H1 (cell line): ENCODE measurements at regions not wholly inside any gene's neighbourhood (a gene's known extent, or its start where the extent isn't known, plus 50 kb on each side); places are given as distances from the start of the nearest gene placed in this dataset.

ENCODE experiments used
- EGR1 ChIP-seq: IDR thresholded peaks from 2 replicates; pipeline ENCODE4 v1.6.1; 2011; ENCODE audit warnings: low read depth, low read length, borderline replicate concordance
- POLR2AphosphoS5 ChIP-seq: IDR thresholded peaks from 2 replicates; pipeline ENCODE4 v1.6.1; 2011; ENCODE audit warnings: low read depth, low read length
- RAD21 ChIP-seq, 2 experiments: IDR thresholded peaks in 1 of 2; conservative IDR thresholded peaks in 1 of 2; 2 replicates each; pipeline ENCODE4 v1.6.1; 2011; ENCODE audit warnings: low read depth in 2 of 2, low read length in 2 of 2, improper control_type of control experiment in 1 of 2, inconsistent platforms in 1 of 2, mild to moderate bottlenecking in 1 of 2, moderate library complexity in 1 of 2
- RNF2 ChIP-seq: fragments of 200-900, 300-1000 bp; sonication (generic); IDR thresholded peaks from 2 replicates; pipeline ENCODE4 v1.7.1; 2016; ENCODE audit warnings: borderline replicate concordance, low read depth, mild to moderate bottlenecking, antibody characterized with exemption, low read length; ENCODE audit not compliant: poor library complexity, severe bottlenecking; ENCODE audit errors: missing control alignments

DNA sequence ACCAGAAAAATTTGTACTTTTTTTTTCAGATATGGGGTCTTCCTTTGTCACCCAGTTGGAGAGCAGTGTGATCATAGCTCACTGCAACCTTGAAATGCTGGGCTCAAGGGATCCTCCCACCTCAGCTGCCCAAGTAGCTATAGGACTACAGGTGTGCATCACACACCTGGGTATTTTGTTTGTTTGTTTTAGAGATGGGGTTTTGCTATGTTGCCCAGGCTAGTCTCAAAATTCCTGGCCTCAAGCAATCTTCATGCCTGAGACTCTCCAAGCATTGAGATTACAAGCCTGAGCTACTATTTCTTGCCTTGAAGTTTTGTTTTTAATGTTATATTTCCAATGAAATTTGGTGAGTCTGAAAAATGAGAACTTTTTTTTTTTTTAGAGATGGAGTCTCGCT lies 847.8 kb downstream of the TRIML1 start (continued):
- TF ChIP-seq RAD21 (IDR thresholded peaks at IDR 0.05 in 1 of 2, conservative IDR thresholded peaks at IDR 0.05 in 1 of 2; ENCODE audit: low read depth in 2 of 2, low read length in 2 of 2) (no peak), RNF2 (no peak), POLR2AphosphoS5 (no peak), EGR1 (no peak)
